K562 (cell line): ENCODE measurements at regions not wholly inside any gene's neighbourhood (a gene's known extent, or its start where the extent isn't known, plus 50 kb on each side); places are given as distances from the start of the nearest gene placed in this dataset.

Experiments used
- ATAC-seq: fragments of 200-7000 bp; cut with Tn5 transposase; 3 replicates; pipeline ENCODE4 v1.9.1; 2020; ENCODE audit warnings: moderate library complexity
- BruUV-seq: library from RNA; stranded (reverse); fragments of 400-500 nt; replicated peaks from 2 replicates; lab custom pipeline; 2021; lab: Mats Ljungman, UMichigan
- CTCF ChIA-PET: fragments of 300-600 bp; formaldehyde crosslinking; extraction: SDS; loops from one replicate; lab custom pipeline; 2021; ENCODE audit warnings: low intra/inter-chr PET ratio; lab: Yijun Ruan, JAX
- POLR2A ChIA-PET: fragments of 300-600, 350-650 bp; sonication (Branson Sonifier 250); formaldehyde crosslinking; extraction: SDS; loops from one replicate; lab custom pipeline; 2021; ENCODE audit warnings: antibody characterized with exemption, inconsistent platforms; lab: Yijun Ruan, JAX
- DNase-seq, 4 experiments: peaks; one replicate each; pipeline versions ENCODE4 v3.0.0 to v3.0.0-alpha.2; 2011 to 2018; ENCODE audit warnings: low spot score in 3 of 4, mixed read lengths in 3 of 4; ENCODE audit errors: extremely low read depth in 1 of 4
- FAIRE-seq: peaks from 2 replicates; lab custom pipeline; 2011; peaks lifted over from hg19 to GRCh38; lab: Jason Lieb, UNC
- H2AFZ ChIP-seq: 2 replicates; pipeline ENCODE4 v1.6.0; 2011; ENCODE audit warnings: low read depth, low read length, control low read depth, inconsistent platforms
- H3K27ac ChIP-seq: fragments of 200-600 bp; 3 replicates; pipeline ENCODE4 v1.8.0; 2011; ENCODE audit warnings: low read depth, mild to moderate bottlenecking, control low read depth, inconsistent platforms, low read length, moderate library complexity, mixed read lengths; ENCODE audit errors: extremely low read depth
- H3K27me3 ChIP-seq, 2 experiments: fragments of 300-600 bp in 1 of 2; 2 replicates in 1 of 2; 3 replicates in 1 of 2; pipeline versions ENCODE4 v1.6.0 to v1.8.0; 2011; ENCODE audit warnings: inconsistent platforms in 2 of 2, low read length in 2 of 2, mild to moderate bottlenecking in 1 of 2, mixed read lengths in 1 of 2, moderate library complexity in 1 of 2; ENCODE audit not compliant: control insufficient read depth in 2 of 2, insufficient read depth in 2 of 2
- H3K36me3 ChIP-seq: fragments of 300-600 bp; 3 replicates; pipeline ENCODE4 v1.8.0; 2011; ENCODE audit warnings: mild to moderate bottlenecking, low read length, inconsistent platforms; ENCODE audit not compliant: control insufficient read depth, insufficient read depth
- H3K4me1 ChIP-seq, 2 experiments: fragments of 200-600 bp in 1 of 2; replicated peaks in 1 of 2; 2 replicates in 1 of 2; 3 replicates in 1 of 2; pipeline versions ENCODE4 v1.5.1 to v1.8.0; 2011; ENCODE audit warnings: inconsistent platforms in 2 of 2, low read length in 2 of 2, mild to moderate bottlenecking in 1 of 2, mixed read lengths in 1 of 2, moderate library complexity in 1 of 2; ENCODE audit not compliant: control insufficient read depth in 2 of 2, insufficient read depth in 2 of 2
- H3K4me2 ChIP-seq: 2 replicates; pipeline ENCODE4 v1.6.1; 2011; ENCODE audit warnings: low read length, control low read depth, inconsistent platforms, mixed read lengths; ENCODE audit not compliant: insufficient read depth
- H3K4me3 ChIP-seq: fragments of 200-600 bp; sonication (generic), shearing (Covaris generic); 2 replicates; pipeline ENCODE4 v1.5.1; 2016; ENCODE audit warnings: control low read depth, inconsistent platforms
- H3K79me2 ChIP-seq: fragments of 200-600 bp; 3 replicates; pipeline ENCODE4 v1.8.0; 2011; ENCODE audit warnings: low read length, inconsistent platforms; ENCODE audit not compliant: control insufficient read depth, insufficient read depth
- H3K9ac ChIP-seq, 2 experiments: 2 replicates each; pipeline versions ENCODE4 v1.6.0 to v1.6.1; 2011; ENCODE audit warnings: low read depth in 2 of 2, low read length in 2 of 2, control low read depth in 1 of 2, inconsistent platforms in 1 of 2, mild to moderate bottlenecking in 1 of 2, mixed read lengths in 1 of 2; ENCODE audit not compliant: insufficient read depth in 1 of 2
- H3K9me1 ChIP-seq: one replicate; pipeline ENCODE4 v1.6.0; 2011; ENCODE audit warnings: inconsistent platforms, mild to moderate bottlenecking, low read length, moderate library complexity; ENCODE audit not compliant: control insufficient read depth, insufficient read depth
- H3K9me3 ChIP-seq: replicated peaks from 2 replicates; pipeline ENCODE4 v1.5.1; 2011; ENCODE audit warnings: low read depth, low read length, inconsistent platforms; ENCODE audit not compliant: control insufficient read depth, insufficient read depth
- H4K20me1 ChIP-seq: replicated peaks from 2 replicates; pipeline ENCODE4 v1.6.1; 2011; ENCODE audit warnings: low read length, inconsistent platforms, mixed read lengths; ENCODE audit not compliant: control insufficient read depth, insufficient read depth
- CTBP1 ChIP-seq: fragments of 450-650 bp; IDR thresholded peaks from 2 replicates; pipeline ENCODE4 v1.6.1; 2016; ENCODE audit warnings: borderline replicate concordance
- FOXM1 ChIP-seq, 2 experiments: fragments of 450-650 bp in 1 of 2; sonication (generic) in 1 of 2; formaldehyde crosslinking in 1 of 2; IDR thresholded peaks; 2 replicates each; pipeline versions ENCODE4 v1.6.1 to v1.9.0; 2017 to 2022; ENCODE audit warnings: low read depth in 2 of 2, mild to moderate bottlenecking in 2 of 2, missing genetic modification reagents in 1 of 2, moderate library complexity in 1 of 2
- MECOM ChIP-seq: fragments of 250-450 bp; sonication (Bioruptor Pico); IDR thresholded peaks from 2 replicates; pipeline ENCODE4 v1.8.0; 2022; ENCODE audit warnings: inconsistent platforms
- SIN3B ChIP-seq: fragments of 450-650 bp; IDR thresholded peaks from 2 replicates; pipeline ENCODE4 v1.6.1; 2017; ENCODE audit warnings: low read depth, mild to moderate bottlenecking, moderate library complexity
- TAF15 ChIP-seq: fragments of 200-400 bp; formaldehyde crosslinking; IDR thresholded peaks from 2 replicates; pipeline ENCODE4 v1.6.1; 2017; ENCODE audit warnings: mild to moderate bottlenecking, low read depth, low read length, moderate library complexity
- TAF9B ChIP-seq: fragments of 450-650 bp; IDR thresholded peaks from 2 replicates; pipeline ENCODE4 v1.6.1; 2018; ENCODE audit warnings: mild to moderate bottlenecking; ENCODE audit not compliant: partially characterized antibody
- ZFP36 ChIP-seq: fragments of 150-350 bp; IDR thresholded peaks from 2 replicates; pipeline ENCODE4 v1.6.1; 2018; ENCODE audit warnings: low read length, low read depth; ENCODE audit not compliant: partially characterized antibody
- ZNF780A ChIP-seq: fragments of 250-450 bp; sonication (Bioruptor Pico); IDR thresholded peaks from 2 replicates; pipeline ENCODE4 v1.5.0; 2021; ENCODE audit warnings: mild to moderate bottlenecking
- WGBS: fragments of 100-300 bp; shearing (Covaris generic); methylation state at CpG from one replicate; pipeline ENCODE4 v1.1.6; 2016; ENCODE audit warnings: low coverage, mixed read lengths; ENCODE audit not compliant: insufficient coverage; ENCODE audit errors: missing lambda C conversion rate; 5-methylcytosine and 5-hydroxymethylcytosine counted together
- in situ Hi-C: fragments of 300-500 bp; cut with MboI; formaldehyde crosslinking; loops from 4 replicates; pipeline ENCODE4 v1.15.0; 2018; ENCODE audit warnings: inconsistent platforms, mixed read lengths
- intact Hi-C: fragments of 100-400 bp; cut with micrococcal nuclease; formaldehyde crosslinking; loops from 2 replicates; pipeline ENCODE4 v1.14.2; 2022
- TF ChIP-seq, protein P1 (sequence below): sonication (generic); formaldehyde crosslinking; IDR thresholded peaks from 2 replicates; pipeline ENCODE4 v1.8.0; 2022; ENCODE audit warnings: missing genetic modification reagents, mild to moderate bottlenecking, borderline replicate concordance

DNA sequence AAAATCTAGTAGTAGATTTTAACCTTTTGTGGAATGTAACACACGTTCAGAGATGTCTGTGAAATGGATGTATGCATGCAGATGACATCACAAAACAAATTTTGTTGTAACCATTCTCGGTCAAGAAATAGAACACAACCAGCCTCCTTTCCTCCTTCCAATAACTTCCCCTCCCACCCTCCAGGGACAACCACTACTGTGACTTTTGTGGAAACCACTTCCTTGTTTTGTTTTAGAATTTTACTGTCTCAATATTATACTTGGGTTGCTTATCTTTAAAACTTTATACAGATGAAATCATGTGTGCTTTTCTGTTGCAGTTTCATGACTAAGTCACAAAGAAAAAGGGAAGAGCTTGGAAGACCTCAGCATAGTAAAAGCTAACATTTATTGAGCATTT is 189.4 kb upstream of the NCAM1 start:
- in situ Hi-C loops, result no loop called here
- H3K4me1 ChIP-seq, result no peaks in the 10 kb centered on the region
- intact Hi-C loops, result no loop called here
- no peaks in the 10 kb centered on the region for H3K9me3 ChIP-seq
- DNase-seq, result no peak
- no peak overlapping the region for H3K27ac ChIP-seq
- no peak overlapping the region for H2AFZ ChIP-seq
- no peaks in the 10 kb centered on the region for H3K9me1 ChIP-seq
- no peak overlapping the region for H3K9ac ChIP-seq
- WGBS, result 0% methylated on average over 2 of the region's 2 CpGs
- ATAC-seq, result no peak
- H3K4me3 ChIP-seq, result no peak overlapping the region
- POLR2A ChIA-PET, result no interaction called here
- H4K20me1 ChIP-seq, result no peaks in the 10 kb centered on the region; the same call in 1 of the 2 replicates
- peaks cover 2 to 16% of the 10 kb centered on the region in 2 experiments; a peak in 3 of 5 replicates for H3K27me3 ChIP-seq
- no peak for FAIRE-seq
- no peaks in the 10 kb centered on the region for H3K36me3 ChIP-seq
- H3K79me2 ChIP-seq, result no peaks in the 10 kb centered on the region
- TF ChIP-seq TAF15 (no peak), TAF9B (no peak), ZFP36 (no peak), MECOM (CRISPR knock-in tag) (no peak), FOXM1 (IDR thresholded peaks at IDR 0.05; ENCODE audit: low read depth) (no peak), FOXM1 (CRISPR knock-in tag; IDR thresholded peaks at IDR 0.05; ENCODE audit: low read depth) (no peak), CTBP1 (no peak)
- CTCF ChIA-PET, result no interaction called here
- H3K4me2 ChIP-seq, result no peak overlapping the region
- BruUV-seq, result no TSS peak

DNA sequence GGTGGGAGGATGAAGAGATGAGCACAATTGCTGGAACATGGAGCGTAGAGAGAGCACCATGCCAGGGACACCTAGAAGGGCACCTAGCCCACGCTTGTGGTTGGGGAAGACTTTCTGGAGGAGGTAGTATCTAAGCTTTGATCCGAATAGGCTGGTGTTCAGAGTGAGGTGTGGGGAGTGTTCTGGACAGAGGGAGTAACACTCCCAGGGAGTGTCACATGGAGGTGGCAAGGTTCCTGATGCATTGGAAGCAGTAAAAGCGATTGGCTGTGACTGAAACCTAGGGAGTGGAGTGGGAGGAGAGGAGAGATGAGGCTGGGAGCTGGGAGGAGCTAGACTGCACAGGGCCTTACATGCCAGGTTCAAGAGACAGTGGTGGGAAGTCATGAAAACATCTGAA is 188.0 kb upstream of the NCAM1 start:
- WGBS, result 2% methylated on average over 4 of the region's 4 CpGs
- BruUV-seq, result no TSS peak
- intact Hi-C loops (no loop called here), in situ Hi-C loops (no loop called here)
- Histone ChIP-seq H3K79me2 (no peaks in the 10 kb centered on the region), H3K4me2 (no peak overlapping the region), H3K27me3 (peaks cover 2 to 27% of the 10 kb centered on the region in 2 experiments; a peak in 3 of 5 replicates), H4K20me1 (no peaks in the 10 kb centered on the region; the same call in 1 of the 2 replicates), H3K9ac (no peak overlapping the region), H3K4me1 (no peaks in the 10 kb centered on the region; a peak in 1 of 5 replicates), H3K36me3 (no peaks in the 10 kb centered on the region), H3K9me3 (no peaks in the 10 kb centered on the region), H3K27ac (no peak overlapping the region), H3K4me3 (no peak overlapping the region), H2AFZ (no peak overlapping the region), H3K9me1 (no peaks in the 10 kb centered on the region)
- CTCF ChIA-PET, result no interaction called here
- DNase-seq (no peak), ATAC-seq (no peak), FAIRE-seq (no peak)
- no peak for TF ChIP-seq SIN3B
- TF ChIP-seq, protein P1, sequence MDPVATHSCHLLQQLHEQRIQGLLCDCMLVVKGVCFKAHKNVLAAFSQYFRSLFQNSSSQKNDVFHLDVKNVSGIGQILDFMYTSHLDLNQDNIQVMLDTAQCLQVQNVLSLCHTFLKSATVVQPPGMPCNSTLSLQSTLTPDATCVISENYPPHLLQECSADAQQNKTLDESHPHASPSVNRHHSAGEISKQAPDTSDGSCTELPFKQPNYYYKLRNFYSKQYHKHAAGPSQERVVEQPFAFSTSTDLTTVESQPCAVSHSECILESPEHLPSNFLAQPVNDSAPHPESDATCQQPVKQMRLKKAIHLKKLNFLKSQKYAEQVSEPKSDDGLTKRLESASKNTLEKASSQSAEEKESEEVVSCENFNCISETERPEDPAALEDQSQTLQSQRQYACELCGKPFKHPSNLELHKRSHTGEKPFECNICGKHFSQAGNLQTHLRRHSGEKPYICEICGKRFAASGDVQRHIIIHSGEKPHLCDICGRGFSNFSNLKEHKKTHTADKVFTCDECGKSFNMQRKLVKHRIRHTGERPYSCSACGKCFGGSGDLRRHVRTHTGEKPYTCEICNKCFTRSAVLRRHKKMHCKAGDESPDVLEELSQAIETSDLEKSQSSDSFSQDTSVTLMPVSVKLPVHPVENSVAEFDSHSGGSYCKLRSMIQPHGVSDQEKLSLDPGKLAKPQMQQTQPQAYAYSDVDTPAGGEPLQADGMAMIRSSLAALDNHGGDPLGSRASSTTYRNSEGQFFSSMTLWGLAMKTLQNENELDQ (CRISPR knock-in tag), result no peak
- TF ChIP-seq ZNF780A (CRISPR knock-in tag), result no peak
- POLR2A ChIA-PET, result no interaction called here
